ENCODE measurements at regions not wholly inside any gene's neighbourhood (a gene's known extent, or its start where the extent isn't known, plus 50 kb on each side); places are given as distances from the start of the nearest gene placed in this dataset.

DNA sequence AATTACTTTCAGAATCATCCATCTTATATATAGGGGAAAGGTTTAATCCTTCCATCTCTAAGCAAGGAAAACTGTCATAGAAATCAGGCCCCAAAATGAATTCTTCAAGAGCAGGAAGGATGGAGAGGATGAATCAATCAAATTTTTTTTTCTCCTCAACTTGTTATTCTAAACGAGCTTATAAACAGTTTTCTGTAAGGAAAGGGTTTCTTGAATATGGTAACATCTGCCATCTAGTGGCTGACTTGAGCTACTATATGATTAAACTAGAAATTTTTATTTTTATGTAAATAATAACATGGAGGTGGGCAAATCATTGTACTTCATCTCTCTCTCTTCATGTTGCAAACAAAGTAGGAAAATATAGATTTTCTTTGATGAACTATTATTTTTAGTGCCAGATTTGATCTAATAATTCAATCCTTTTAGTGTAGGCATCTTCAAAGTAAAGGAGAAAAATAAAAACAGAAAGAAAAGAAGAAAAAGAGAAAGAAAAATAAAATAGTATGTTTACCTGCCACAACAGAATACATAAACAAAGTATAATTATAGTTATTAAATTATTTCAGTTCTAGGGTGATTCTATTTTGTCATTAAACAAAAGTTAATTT is 146.6 kb downstream of the SERPINI1 start:
- TF ChIP-seq CTCF (IDR thresholded peaks at IDR 0.05; ENCODE audit: insufficient read depth, low read length, missing control alignments): peak; percentile 26
- CTCF ChIA-PET: interaction anchor here (0.7 to 4.9 kb wide), 14 partner anchors 9 to 502 kb away, joined by 3 to 28 read pairs (median 4); partner anchors contain the start of gene ZBBX
- H3K4me3 ChIP-seq (ENCODE audit: low read depth, low read length): no peak overlapping the region
- POLR2A ChIA-PET: no interaction called here
- DNase-seq (ENCODE audit: low read depth, low spot score): no peak

DNA sequence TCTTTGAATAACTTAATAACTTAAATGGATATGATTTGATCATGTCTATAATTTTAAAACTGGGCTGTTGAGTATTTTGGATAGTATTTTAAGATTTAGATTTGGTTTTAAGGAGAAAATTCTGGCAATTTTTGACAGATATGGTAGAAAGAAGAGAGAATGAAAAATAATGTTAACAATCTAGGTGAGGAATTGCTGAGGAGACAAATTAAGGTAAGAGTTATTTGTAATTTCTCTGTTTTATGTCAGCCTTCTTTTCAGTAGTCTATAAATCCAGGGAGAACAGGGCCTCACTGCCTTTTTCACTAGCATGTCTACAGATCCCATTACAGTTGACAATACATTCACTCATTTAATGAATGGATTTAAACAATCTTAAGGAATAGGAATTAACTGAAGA is 144.7 kb downstream of the SERPINI1 start:
- H3K4me3 ChIP-seq (ENCODE audit: low read depth, low read length): no peak overlapping the region
- POLR2A ChIA-PET: no interaction called here
- no peak for DNase-seq (ENCODE audit: low read depth, low spot score)
- CTCF ChIA-PET: interaction anchor here (4.9 kb wide), 1 partner anchor 500 kb away, joined by 28 read pairs; the partner anchor contains the start of gene ZBBX
- no peak for TF ChIP-seq CTCF (IDR thresholded peaks at IDR 0.05; ENCODE audit: insufficient read depth, low read length, missing control alignments)

DNA sequence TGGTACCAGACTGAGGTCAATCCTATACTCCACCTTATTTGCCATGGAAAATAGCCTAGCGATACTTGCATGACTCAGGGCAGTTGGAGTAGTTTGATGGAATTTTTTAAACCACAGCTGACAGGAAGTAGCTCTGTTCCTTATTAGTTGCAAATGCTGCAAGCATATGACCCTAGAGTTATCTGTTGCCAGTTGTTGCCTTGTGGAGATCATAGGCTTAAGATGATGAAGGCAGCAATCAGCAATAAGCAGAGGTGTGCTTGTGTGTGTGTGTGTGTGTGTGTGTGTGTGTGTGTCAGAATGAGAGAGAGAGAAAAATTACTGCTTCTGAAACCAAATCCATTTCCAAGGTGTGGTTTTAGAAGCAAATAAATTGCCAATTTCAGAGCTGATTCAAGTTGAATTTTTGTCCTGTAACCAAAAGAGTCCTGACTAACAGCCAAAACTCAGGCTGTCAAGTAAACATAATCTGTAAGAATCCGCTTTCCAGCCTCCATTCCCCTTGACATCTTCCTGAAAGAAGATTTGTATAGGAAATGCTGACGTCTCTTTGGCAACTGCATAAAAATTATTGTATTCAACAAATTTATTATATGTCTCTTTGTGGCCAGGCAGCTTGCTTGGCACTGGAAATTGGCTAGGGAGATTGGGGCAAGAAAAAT is 141.2 kb downstream of the SERPINI1 start:
- H3K4me3 ChIP-seq (ENCODE audit: low read depth, low read length): no peak overlapping the region
- no peak for TF ChIP-seq CTCF (IDR thresholded peaks at IDR 0.05; ENCODE audit: insufficient read depth, low read length, missing control alignments)
- CTCF ChIA-PET: no interaction called here
- no peak for DNase-seq (ENCODE audit: low read depth, low spot score)
- POLR2A ChIA-PET: no interaction called here

All from AG04449 (cell line).